Right renal cortex interstitium (tissue), 3 donors: ENCODE measurements at regions not wholly inside any gene's neighbourhood (a gene's known extent, or its start where the extent isn't known, plus 50 kb on each side); places are given as distances from the start of the nearest gene placed in this dataset.
"Not testable (repeated sequence)": the region's sequence is repeated elsewhere in the genome, so short reads cannot be mapped to it uniquely, and the experiment has no call there.

Experiments
- DNase-seq, 3 donors: peaks; one replicate each; pipeline ENCODE4 v3.0.0-alpha.2; 2013; ENCODE audit warnings: low read depth in 3 of 3, low spot score in 2 of 3

GRCh38 chr9:106082621-106083020 is 388.3 kb downstream of the TMEM38B start:
- peak in 1 of 3 donors; percentile 23 for DNase-seq

- no peak for DNase-seq
Measured at GRCh38 chr9:106084702-106085101, 390.4 kb downstream of the TMEM38B start.

GRCh38 chr9:106085479-106085878 is 391.1 kb downstream of the TMEM38B start:
- DNase-seq: no peak

- DNase-seq: no peak
Measured at GRCh38 chr9:106092083-106092482, 397.7 kb downstream of the TMEM38B start.

GRCh38 chr9:106102821-106103220 is 408.5 kb downstream of the TMEM38B start:
- no peak for DNase-seq

GRCh38 chr9:106104887-106105286 is 410.5 kb downstream of the TMEM38B start:
- DNase-seq: no peak

- no peak for DNase-seq
Measured at GRCh38 chr9:106106396-106106795, 412.1 kb downstream of the TMEM38B start.

GRCh38 chr9:106107716-106108115 is 413.4 kb downstream of the TMEM38B start:
- no peak for DNase-seq

- DNase-seq: not testable (repeated sequence)
Measured at GRCh38 chr9:106109706-106110105, 415.4 kb downstream of the TMEM38B start.

GRCh38 chr9:106110483-106110882 is 416.1 kb downstream of the TMEM38B start:
- DNase-seq: no peak

- peak in 1 of 3 donors; percentile 18 for DNase-seq
Measured at GRCh38 chr9:106111039-106111730, 416.8 kb downstream of the TMEM38B start.

GRCh38 chr9:106112935-106113334 is 418.6 kb downstream of the TMEM38B start:
- DNase-seq: no peak

- no peak for DNase-seq
Measured at GRCh38 chr9:106119176-106119575, 424.8 kb downstream of the TMEM38B start.

GRCh38 chr9:106120071-106120470 is 425.7 kb downstream of the TMEM38B start:
- DNase-seq: no peak

GRCh38 chr9:106127776-106128175 is 433.4 kb downstream of the TMEM38B start:
- no peak for DNase-seq

- DNase-seq: no peak
Measured at GRCh38 chr9:106130374-106130773, 436.0 kb downstream of the TMEM38B start.

- no peak for DNase-seq
Measured at GRCh38 chr9:106143781-106144180, 449.4 kb downstream of the TMEM38B start.

- DNase-seq: no peak
Measured at GRCh38 chr9:106146066-106146840, 451.9 kb downstream of the TMEM38B start.

- DNase-seq: no peak
Measured at GRCh38 chr9:106146886-106147285, 452.5 kb downstream of the TMEM38B start.

- DNase-seq: no peak
Measured at GRCh38 chr9:106149956-106150355, 455.6 kb downstream of the TMEM38B start.

GRCh38 chr9:106156465-106156864 is 462.1 kb downstream of the TMEM38B start:
- DNase-seq: no peak

GRCh38 chr9:106172265-106172664 is 477.9 kb downstream of the TMEM38B start:
- DNase-seq: no peak
